SU-DHL-6 (cell line): ENCODE measurements at regions not wholly inside any gene's neighbourhood (a gene's known extent, or its start where the extent isn't known, plus 50 kb on each side); places are given as distances from the start of the nearest gene placed in this dataset.
"Not testable (repeated sequence)": the region's sequence is repeated elsewhere in the genome, so short reads cannot be mapped to it uniquely, and the experiment has no call there.

ENCODE experiments used
- H2AFZ ChIP-seq: fragments of 200-600 bp; sonication (generic); 2 replicates; pipeline ENCODE4 v1.6.1; 2014; ENCODE audit warnings: low read depth, mild to moderate bottlenecking, moderate library complexity, mixed read lengths, antibody characterized with exemption, low read length; ENCODE audit not compliant: severe bottlenecking
- H3F3A ChIP-seq: fragments of 200-600 bp; shearing (Covaris generic); 2 replicates; pipeline ENCODE4 v1.6.0; 2016; ENCODE audit warnings: antibody characterized with exemption, mild to moderate bottlenecking; ENCODE audit not compliant: insufficient read depth
- H3K27ac ChIP-seq: fragments of 200-600 bp; sonication (generic); 2 replicates; pipeline ENCODE4 v1.5.1; 2016; ENCODE audit warnings: low read depth, mild to moderate bottlenecking, low read length, moderate library complexity, mixed read lengths
- H3K27me3 ChIP-seq: fragments of 200-600 bp; sonication (generic), shearing (Covaris generic); 2 replicates; pipeline ENCODE4 v1.6.0; 2014; ENCODE audit warnings: mild to moderate bottlenecking, low read length
- H3K36me3 ChIP-seq: fragments of 200-600 bp; sonication (generic); 2 replicates; pipeline ENCODE4 v1.6.1; 2014; ENCODE audit warnings: mild to moderate bottlenecking, low read length, mixed read lengths
- H3K4me2 ChIP-seq: fragments of 300-600, 200-600 bp; shearing (Covaris generic), sonication (generic); 2 replicates; pipeline ENCODE4 v1.6.0; 2014; ENCODE audit warnings: low read length, low read depth, mild to moderate bottlenecking; ENCODE audit not compliant: poor library complexity, severe bottlenecking
- H3K4me3 ChIP-seq: fragments of 200-600 bp; sonication (generic); 2 replicates; pipeline ENCODE4 v1.5.1; 2014; ENCODE audit warnings: antibody characterized with exemption, low read length, mild to moderate bottlenecking, mixed read lengths; ENCODE audit not compliant: insufficient read depth, poor library complexity, severe bottlenecking
- H3K79me2 ChIP-seq: fragments of 200-600 bp; sonication (generic); 2 replicates; pipeline ENCODE4 v1.6.1; 2014; ENCODE audit warnings: mild to moderate bottlenecking, low read length, moderate library complexity; ENCODE audit not compliant: insufficient read depth
- H3K9ac ChIP-seq: fragments of 200-600 bp; sonication (generic); 2 replicates; pipeline ENCODE4 v1.7.0; 2014; ENCODE audit warnings: mild to moderate bottlenecking, low read length
- H3K9me2 ChIP-seq: fragments of 200-600 bp; sonication (generic); replicated peaks from 2 replicates; pipeline ENCODE4 v1.6.1; 2014; ENCODE audit warnings: low read length; ENCODE audit not compliant: insufficient read depth
- H3K9me3 ChIP-seq: fragments of 200-600 bp; sonication (generic); 2 replicates; pipeline ENCODE4 v1.6.1; 2014; ENCODE audit warnings: low read length, mixed read lengths; ENCODE audit not compliant: insufficient read depth
- H4K20me1 ChIP-seq: fragments of 200-600 bp; sonication (generic); 2 replicates; pipeline ENCODE4 v1.6.1; 2014; ENCODE audit warnings: low read depth, mild to moderate bottlenecking, antibody characterized with exemption, low read length, moderate library complexity, mixed read lengths
- EZH2phosphoT487 ChIP-seq: fragments of 200-600 bp; sonication (generic), shearing (Covaris generic); conservative IDR thresholded peaks from 2 replicates; pipeline ENCODE4 v1.6.1; 2018; ENCODE audit warnings: mild to moderate bottlenecking, antibody characterized with exemption, low read length, moderate library complexity, mixed read lengths
- TF ChIP-seq, protein P1 (sequence below): fragments of 200-600 bp; sonication (generic); IDR thresholded peaks from one replicate; pipeline ENCODE4 v1.5.1; 2017; ENCODE audit warnings: antibody characterized with exemption, mild to moderate bottlenecking, low read length, moderate library complexity; ENCODE audit not compliant: insufficient read depth, poor library complexity, severe bottlenecking

DNA sequence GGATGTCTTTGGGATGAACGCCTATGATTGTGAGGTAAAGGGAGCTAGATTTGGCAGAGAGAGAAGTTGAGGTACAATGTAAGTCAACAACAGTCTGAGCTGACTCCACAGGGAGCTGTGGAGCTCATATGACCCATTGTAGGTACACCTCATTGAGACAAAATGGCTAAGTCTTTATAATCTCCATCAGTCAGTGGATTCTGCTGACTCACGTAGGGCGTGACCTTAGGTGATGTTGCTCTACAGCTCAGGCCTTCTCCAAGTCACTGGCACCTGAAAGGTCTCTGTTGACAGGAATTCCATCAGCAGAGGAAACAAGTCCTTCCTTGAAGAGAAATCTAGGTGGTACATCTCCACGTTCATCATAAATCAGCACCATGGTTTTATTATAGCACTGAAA is 118.2 kb upstream of the PRR16 start:
- H3K4me2 ChIP-seq = no peak overlapping the region
- no peak overlapping the region for H3K9ac ChIP-seq
- TF ChIP-seq, protein P1, sequence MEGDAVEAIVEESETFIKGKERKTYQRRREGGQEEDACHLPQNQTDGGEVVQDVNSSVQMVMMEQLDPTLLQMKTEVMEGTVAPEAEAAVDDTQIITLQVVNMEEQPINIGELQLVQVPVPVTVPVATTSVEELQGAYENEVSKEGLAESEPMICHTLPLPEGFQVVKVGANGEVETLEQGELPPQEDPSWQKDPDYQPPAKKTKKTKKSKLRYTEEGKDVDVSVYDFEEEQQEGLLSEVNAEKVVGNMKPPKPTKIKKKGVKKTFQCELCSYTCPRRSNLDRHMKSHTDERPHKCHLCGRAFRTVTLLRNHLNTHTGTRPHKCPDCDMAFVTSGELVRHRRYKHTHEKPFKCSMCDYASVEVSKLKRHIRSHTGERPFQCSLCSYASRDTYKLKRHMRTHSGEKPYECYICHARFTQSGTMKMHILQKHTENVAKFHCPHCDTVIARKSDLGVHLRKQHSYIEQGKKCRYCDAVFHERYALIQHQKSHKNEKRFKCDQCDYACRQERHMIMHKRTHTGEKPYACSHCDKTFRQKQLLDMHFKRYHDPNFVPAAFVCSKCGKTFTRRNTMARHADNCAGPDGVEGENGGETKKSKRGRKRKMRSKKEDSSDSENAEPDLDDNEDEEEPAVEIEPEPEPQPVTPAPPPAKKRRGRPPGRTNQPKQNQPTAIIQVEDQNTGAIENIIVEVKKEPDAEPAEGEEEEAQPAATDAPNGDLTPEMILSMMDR = no peak
- no peak for TF ChIP-seq EZH2phosphoT487
- H3K9me3 ChIP-seq = no peaks in the 10 kb centered on the region
- no peaks in the 10 kb centered on the region for H3K27me3 ChIP-seq
- H4K20me1 ChIP-seq = no peaks in the 10 kb centered on the region
- H3K4me3 ChIP-seq = no peak overlapping the region
- no peaks in the 10 kb centered on the region for H3F3A ChIP-seq
- H2AFZ ChIP-seq = no peak overlapping the region
- H3K27ac ChIP-seq = no peak overlapping the region
- H3K79me2 ChIP-seq = no peaks in the 10 kb centered on the region
- H3K9me2 ChIP-seq = no peaks in the 10 kb centered on the region
- no peaks in the 10 kb centered on the region for H3K36me3 ChIP-seq

DNA sequence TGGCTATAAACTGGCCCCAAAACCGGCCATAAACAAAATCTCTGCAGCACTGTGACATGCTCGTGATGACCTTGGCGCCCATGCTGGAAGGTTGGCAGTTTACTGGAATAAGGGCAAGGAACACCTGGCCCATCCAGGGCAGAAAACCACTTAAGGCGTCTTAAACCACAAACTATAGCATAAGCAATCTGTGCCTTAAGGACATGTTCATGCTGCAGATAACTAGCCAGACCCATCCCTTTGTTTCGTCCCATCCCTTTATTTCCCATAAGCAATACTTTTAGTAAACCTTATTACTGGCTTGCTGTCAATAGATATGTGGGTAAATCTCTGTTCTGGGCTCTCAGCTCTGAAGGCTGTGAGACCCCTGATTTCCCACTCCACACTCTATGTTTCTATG is 113.0 kb upstream of the PRR16 start:
- not testable (repeated sequence) for H3K4me2 ChIP-seq, H3K9me2 ChIP-seq, H3K79me2 ChIP-seq, H3K9me3 ChIP-seq, H3K27me3 ChIP-seq, H2AFZ ChIP-seq, H3K9ac ChIP-seq, H3K4me3 ChIP-seq, H3F3A ChIP-seq, H3K27ac ChIP-seq, H3K36me3 ChIP-seq, H4K20me1 ChIP-seq

DNA sequence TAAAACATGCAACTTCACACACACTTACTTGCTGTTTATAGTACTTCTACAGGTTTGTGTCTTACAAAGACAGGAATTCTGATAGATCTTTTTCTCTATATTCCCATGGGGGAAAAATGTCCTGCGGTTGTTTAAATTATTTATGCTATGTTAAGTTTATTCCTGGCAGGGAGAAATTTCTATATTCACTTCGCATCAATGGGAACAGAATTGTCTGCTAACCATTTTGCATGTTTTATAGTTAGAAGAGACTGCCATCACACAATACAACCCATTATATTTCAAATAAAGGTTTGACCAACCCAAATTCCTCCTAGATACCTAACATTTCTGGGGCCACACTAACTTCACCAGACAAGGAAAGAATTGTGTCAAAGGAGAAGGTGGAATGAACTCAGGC is 110.0 kb upstream of the PRR16 start:
- TF ChIP-seq, protein P1 = no peak
- TF ChIP-seq EZH2phosphoT487 = no peak
- no peaks in the 10 kb centered on the region for H3K9me3 ChIP-seq
- no peak overlapping the region for H3K4me3 ChIP-seq
- no peaks in the 10 kb centered on the region for H4K20me1 ChIP-seq
- H3K27ac ChIP-seq = no peak overlapping the region
- no peaks in the 10 kb centered on the region for H3K36me3 ChIP-seq
- no peak overlapping the region for H3K4me2 ChIP-seq
- no peaks in the 10 kb centered on the region for H3K79me2 ChIP-seq
- H3F3A ChIP-seq = no peaks in the 10 kb centered on the region
- no peaks in the 10 kb centered on the region for H3K27me3 ChIP-seq
- no peaks in the 10 kb centered on the region for H3K9me2 ChIP-seq
- H2AFZ ChIP-seq = no peak overlapping the region
- no peak overlapping the region for H3K9ac ChIP-seq

DNA sequence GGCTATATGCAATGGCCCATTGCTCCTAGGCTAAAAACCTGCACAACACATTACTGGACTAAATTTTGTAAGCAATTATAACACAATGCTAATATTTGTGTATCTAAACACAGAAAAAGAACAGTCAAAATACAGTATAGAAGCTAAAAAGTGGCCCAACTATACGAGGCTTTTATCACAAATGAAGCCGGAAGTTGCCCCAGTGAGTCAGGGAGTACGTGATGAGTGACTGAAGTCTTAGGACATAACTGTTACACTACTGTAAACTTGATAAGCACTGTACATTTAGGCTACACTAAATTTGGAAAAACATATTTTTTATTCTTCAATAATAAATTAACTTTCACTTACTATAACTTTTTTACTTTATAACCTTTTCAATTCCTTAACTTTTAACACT is 105.2 kb upstream of the PRR16 start:
- Histone ChIP-seq H4K20me1 (no peaks in the 10 kb centered on the region), H2AFZ (no peak overlapping the region), H3K9me2 (no peaks in the 10 kb centered on the region), H3K4me3 (no peak overlapping the region), H3K9ac (no peak overlapping the region), H3K79me2 (no peaks in the 10 kb centered on the region), H3K27ac (no peak overlapping the region), H3K27me3 (no peaks in the 10 kb centered on the region), H3F3A (no peaks in the 10 kb centered on the region), H3K36me3 (no peaks in the 10 kb centered on the region), H3K4me2 (no peak overlapping the region), H3K9me3 (no peaks in the 10 kb centered on the region)
- TF ChIP-seq, protein P1 = no peak
- TF ChIP-seq EZH2phosphoT487 = no peak
